Fibroblast of lung (primary cell): ENCODE measurements at regions not wholly inside any gene's neighbourhood (a gene's known extent, or its start where the extent isn't known, plus 50 kb on each side); places are given as distances from the start of the nearest gene placed in this dataset.

ENCODE experiments used
- EZH2 ChIP-seq: IDR thresholded peaks from 2 replicates; pipeline ENCODE4 v1.5.1; 2012; ENCODE audit warnings: low read length, control low read depth, mild to moderate bottlenecking; ENCODE audit errors: missing control alignments
- TF ChIP-seq, protein P1 (sequence below), 2 donors: IDR thresholded peaks in 1 of 2; conservative IDR thresholded peaks in 1 of 2; 1 replicate in 1 of 2; 2 replicates in 1 of 2; pipeline ENCODE4 v1.5.1; 2011 to 2012; ENCODE audit warnings: low read length in 2 of 2, control low read depth in 1 of 2, inconsistent platforms in 1 of 2, low read depth in 1 of 2, mild to moderate bottlenecking in 1 of 2

DNA sequence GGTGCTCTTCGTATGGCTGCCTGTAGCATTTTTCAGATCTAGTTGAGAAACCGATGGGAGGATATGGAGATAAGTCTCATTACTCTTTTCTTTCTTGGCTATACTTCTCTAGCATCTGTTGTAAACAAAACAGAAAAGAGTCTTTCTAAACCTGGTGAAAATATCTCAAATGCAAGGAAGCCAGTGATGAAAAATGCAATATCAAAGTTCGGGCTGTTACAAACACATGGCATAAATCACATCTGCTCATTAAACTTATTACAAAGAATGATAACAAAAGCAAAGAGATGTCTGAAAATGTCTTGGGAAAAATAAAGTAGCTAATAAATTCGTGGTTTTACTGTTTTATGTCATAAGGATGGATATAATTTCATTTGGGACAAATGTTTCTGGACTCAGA is 71.8 kb upstream of the IGFBP3 start:
- TF ChIP-seq, protein P1, sequence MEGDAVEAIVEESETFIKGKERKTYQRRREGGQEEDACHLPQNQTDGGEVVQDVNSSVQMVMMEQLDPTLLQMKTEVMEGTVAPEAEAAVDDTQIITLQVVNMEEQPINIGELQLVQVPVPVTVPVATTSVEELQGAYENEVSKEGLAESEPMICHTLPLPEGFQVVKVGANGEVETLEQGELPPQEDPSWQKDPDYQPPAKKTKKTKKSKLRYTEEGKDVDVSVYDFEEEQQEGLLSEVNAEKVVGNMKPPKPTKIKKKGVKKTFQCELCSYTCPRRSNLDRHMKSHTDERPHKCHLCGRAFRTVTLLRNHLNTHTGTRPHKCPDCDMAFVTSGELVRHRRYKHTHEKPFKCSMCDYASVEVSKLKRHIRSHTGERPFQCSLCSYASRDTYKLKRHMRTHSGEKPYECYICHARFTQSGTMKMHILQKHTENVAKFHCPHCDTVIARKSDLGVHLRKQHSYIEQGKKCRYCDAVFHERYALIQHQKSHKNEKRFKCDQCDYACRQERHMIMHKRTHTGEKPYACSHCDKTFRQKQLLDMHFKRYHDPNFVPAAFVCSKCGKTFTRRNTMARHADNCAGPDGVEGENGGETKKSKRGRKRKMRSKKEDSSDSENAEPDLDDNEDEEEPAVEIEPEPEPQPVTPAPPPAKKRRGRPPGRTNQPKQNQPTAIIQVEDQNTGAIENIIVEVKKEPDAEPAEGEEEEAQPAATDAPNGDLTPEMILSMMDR (conservative IDR thresholded peaks at IDR 0.05 in 1 of 2, IDR thresholded peaks at IDR 0.05 in 1 of 2; ENCODE audit: low read depth in 1 of 2, low read length in 2 of 2): no peak
- TF ChIP-seq EZH2: no peak
